SH-SY5Y (cell line): ENCODE measurements at regions not wholly inside any gene's neighbourhood (a gene's known extent, or its start where the extent isn't known, plus 50 kb on each side); places are given as distances from the start of the nearest gene placed in this dataset.

Experiments used
- GATA2 ChIP-seq: IDR thresholded peaks from 2 replicates; pipeline ENCODE4 v1.6.1; 2011; ENCODE audit warnings: mild to moderate bottlenecking, low read depth, low read length
- GATA3 ChIP-seq: IDR thresholded peaks from 2 replicates; pipeline ENCODE4 v1.6.1; 2011; ENCODE audit warnings: low read depth, mild to moderate bottlenecking, low read length, moderate library complexity

GRCh38 chr1:60612790-60613189 is 469.6 kb upstream of the NFIA start:
- TF ChIP-seq GATA3 = no peak
- TF ChIP-seq GATA2 = no peak

- no peak for TF ChIP-seq GATA3
- TF ChIP-seq GATA2 = no peak
Measured at GRCh38 chr1:60600532-60600931, 481.8 kb upstream of the NFIA start.

GRCh38 chr1:60599574-60599973 is 482.8 kb upstream of the NFIA start:
- no peak for TF ChIP-seq GATA2
- no peak for TF ChIP-seq GATA3

GRCh38 chr1:60598041-60598910 is 484.1 kb upstream of the NFIA start:
- TF ChIP-seq GATA2 = no peak
- TF ChIP-seq GATA3 = no peak

- TF ChIP-seq GATA3 (no peak), GATA2 (no peak)
Measured at GRCh38 chr1:60596791-60597750, 485.3 kb upstream of the NFIA start.

GRCh38 chr1:60591583-60591982 is 490.8 kb upstream of the NFIA start:
- TF ChIP-seq GATA3 (no peak), GATA2 (no peak)

- TF ChIP-seq GATA2 (no peak), GATA3 (no peak)
Measured at GRCh38 chr1:60589916-60590315, 492.4 kb upstream of the NFIA start.

- no peak for TF ChIP-seq GATA2
- TF ChIP-seq GATA3 = no peak
Measured at GRCh38 chr1:60589046-60589748, 493.2 kb upstream of the NFIA start.

- TF ChIP-seq GATA3 = no peak
- no peak for TF ChIP-seq GATA2
Measured at GRCh38 chr1:60584371-60584770, 498.0 kb upstream of the NFIA start.

- no peak for TF ChIP-seq GATA3
- TF ChIP-seq GATA2 = no peak
Measured at GRCh38 chr1:60583696-60584095, 498.7 kb upstream of the NFIA start.

- TF ChIP-seq GATA3 (no peak), GATA2 (no peak)
Measured at GRCh38 chr1:60581455-60582220, 500.7 kb upstream of the NFIA start.

- TF ChIP-seq GATA2 (no peak), GATA3 (no peak)
Measured at GRCh38 chr1:60577029-60577428, 503.5 kb upstream of the C1orf87 start.

- TF ChIP-seq GATA3 (no peak), GATA2 (no peak)
Measured at GRCh38 chr1:60575326-60575977, 501.9 kb upstream of the C1orf87 start.
